CD4-positive, alpha-beta T cell treated with Interleukin-4 for 1 hour (primary cell): ENCODE measurements at regions not wholly inside any gene's neighbourhood (a gene's known extent, or its start where the extent isn't known, plus 50 kb on each side); places are given as distances from the start of the nearest gene placed in this dataset.
A peak's percentile ranks its signal among the peaks of the same experiment; 100 is the strongest.

Experiments
- DNase-seq, 2 donors: peaks; one replicate each; pipeline ENCODE4 v3.0.0-alpha.2; 2020 to 2022

DNA sequence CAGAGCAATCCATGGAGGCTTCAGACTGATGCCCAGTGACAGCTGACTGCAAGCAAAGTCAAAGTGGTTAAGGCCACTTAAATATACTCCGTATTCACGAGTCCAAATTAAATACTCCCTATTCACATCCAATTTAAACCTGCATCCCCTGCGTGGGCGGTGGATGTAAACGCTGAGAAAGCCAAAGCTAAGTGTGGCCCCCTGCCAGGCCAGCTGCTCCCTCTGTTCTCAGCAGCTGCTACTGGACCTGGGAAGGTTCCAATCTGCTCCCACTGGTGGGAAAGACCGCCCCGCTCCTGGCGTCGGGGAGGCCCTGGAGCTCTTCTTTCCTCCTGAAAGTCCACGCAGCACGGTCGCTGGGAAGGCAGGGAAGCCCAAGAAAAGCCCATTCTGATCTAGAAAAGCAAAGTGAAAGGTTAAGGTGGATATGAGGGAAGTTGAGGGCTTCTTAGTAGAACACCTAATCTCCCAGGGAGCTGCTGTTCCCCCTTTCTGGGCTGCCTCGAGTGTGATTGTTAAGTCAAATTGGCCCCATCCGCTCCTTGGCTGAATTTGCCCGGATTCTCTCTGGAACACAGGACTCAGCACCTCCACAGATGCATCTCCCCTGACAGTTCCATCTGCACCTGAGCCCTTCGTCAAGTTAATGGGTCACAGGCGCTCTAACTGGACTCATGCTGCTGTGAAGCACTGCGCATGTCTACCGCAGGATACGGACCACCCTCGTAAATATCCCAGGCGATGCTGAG is 205.5 kb downstream of the USP12 start:
- DNase-seq = no peak

DNA sequence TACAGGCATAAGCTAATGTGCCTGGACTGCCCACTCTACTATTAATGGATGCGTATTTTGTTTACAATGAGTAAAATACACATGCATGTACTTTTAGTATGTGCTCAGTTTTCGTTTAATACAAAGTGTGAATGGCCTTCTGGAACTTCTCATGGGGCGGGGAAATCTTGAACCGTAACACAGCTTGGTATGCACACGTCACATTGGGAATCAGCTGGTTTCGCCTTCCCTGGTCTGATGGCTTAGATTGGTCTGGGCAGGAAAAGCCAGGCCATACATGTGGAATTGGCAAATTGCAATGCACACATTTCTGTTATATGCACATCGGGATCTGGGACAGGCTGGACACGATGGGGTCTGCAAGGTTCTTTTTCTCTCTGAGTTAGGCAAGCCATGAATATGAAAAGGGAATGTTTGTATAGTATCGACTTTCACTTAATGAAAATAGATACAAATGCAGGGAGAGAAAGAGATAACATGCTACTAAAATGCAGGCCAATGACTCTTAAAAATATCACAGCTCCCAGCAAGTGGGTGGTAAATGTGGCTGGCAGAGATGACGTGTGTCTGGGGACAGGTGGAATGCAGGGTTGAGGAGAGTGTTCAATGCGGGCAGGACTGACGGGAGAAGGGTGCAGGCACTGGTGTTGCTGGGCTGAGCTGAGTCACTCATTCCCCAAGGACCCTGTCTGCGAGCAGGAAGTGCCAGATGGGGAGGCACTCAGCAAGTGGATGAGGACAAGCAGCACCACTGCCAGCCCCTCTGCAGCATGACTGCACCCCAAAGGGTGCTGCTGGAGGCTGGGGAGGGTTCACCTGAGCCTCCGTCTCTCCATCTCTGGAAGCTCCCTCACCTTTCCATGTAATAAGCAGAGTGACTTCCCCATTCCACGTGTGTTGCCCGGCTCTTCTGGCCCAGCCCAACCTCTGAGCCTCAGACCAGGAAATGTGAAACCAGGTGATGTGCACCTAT is 204.0 kb upstream of the GPR12 start:
- no peak for DNase-seq

DNA sequence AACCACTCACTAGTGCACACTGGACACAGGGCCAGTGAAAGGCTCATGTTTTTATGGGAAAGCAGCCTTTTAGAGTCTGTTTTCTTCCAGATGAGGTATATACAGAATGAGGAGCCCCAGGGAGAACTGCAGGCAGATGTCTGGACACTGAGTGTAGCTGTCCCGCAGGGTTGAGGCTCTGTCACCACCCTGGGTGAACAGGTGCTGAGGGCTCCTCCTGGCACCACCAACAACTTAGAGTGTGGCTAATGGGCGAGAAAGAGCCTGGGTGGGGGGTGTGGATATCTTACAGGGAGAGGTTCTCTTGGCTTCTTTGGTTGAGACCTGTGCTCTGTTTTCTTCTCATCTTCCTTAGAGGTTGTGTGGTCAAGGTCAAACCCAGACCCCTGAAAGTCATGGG is 202.1 kb upstream of the GPR12 start:
- no peak for DNase-seq

DNA sequence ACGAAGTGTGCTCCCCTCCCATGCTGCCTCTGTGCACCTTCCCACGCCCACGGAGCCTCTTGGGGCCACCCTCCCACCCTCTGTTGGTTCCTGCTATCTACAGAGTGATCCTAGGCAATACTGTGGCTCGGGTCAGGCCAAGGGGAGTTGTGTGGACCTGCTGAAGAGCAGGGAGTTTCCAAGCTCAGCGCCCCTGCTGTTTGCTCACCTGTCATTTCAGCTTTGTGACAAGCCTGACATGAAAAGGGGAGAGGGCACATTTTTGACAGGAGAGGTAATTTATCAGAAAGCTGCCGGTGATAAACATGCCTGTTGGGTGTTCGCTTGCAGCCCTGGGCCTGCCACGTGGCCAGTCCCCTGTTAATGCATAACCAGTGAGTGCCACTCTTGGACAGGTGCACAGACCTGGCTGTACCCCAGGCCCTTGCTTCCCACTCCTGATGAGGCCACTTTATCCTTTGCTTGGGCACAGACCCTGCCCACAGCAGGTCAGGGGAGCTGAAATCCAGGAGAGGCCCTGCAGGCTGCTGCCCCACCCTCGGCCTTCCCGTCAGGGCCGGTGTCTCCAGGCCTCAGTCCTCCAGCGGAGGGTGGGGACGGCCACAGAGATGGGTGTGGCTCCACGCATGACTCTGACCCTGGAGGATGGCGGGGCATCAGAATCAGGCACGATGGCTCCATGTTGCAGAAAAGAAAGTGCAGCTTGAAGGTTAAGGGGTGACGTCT is 201.5 kb upstream of the GPR12 start:
- no peak for DNase-seq

DNA sequence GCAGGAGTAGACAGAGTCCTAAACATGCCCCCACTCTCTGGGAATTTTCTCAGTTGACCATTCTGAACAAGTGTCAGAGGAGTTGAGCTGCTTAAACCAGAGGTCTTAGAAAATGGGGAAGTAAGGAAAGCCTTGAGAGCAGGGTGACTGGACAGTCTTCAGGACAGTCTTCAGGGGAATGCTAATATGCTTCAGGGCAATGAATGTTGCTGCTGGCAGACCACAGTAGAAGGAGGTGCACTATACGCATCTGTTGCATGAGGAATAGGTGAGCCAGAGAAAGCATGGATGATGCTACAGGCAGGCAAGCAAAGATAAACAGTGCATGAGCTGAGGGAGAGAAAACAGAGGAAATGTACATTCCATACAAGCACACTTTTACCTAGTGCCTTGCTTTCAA is 196.6 kb upstream of the GPR12 start:
- no peak for DNase-seq

DNA sequence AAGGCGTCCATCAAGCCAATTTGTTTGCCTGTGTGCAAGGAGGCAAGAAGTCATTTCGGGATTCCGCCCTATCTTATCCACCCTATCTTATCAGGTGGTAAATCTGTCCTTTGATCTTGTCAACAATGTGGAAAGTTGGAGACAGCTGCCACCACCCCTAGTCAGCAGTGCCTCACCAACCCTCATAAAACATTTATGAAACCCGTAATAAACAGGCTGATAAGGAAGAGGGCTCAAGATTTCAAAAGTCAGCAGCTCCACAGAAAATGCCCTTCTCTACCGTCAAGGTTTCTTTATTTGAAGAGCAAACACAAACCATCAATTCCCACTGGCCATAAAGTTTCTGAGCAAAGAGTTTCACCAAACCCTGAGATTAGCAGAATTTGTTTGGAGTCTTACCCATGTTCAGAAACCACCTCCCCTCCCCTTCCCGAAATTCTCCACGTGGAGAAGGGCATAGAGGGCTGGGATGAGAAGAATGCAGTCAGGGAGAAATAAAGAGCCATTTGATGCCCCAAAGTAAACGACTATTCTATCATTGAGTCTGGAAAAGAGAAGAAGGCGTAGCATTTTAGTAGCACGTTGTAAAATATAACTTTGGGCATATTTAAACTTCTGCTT is 196.0 kb upstream of the GPR12 start:
- DNase-seq = no peak

DNA sequence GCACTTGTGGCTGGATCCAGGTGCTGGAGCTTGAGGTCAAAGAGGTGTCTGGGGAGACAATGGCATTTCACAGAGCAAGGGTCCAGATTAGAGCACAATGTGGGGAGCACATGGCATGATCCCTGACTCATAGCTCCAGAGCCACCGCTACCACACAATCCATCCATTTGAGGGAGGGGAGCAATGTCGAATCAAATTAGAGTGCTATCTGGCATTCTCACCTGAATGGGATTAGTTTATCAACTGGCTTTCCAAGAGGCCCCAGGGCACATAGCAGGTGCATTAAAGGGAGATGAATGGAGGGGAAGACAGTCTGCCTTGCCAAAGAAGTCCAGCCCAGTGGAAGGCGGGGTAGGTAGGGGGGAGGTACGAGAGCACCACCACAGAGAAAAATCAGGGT is 194.4 kb upstream of the GPR12 start:
- DNase-seq = no peak

DNA sequence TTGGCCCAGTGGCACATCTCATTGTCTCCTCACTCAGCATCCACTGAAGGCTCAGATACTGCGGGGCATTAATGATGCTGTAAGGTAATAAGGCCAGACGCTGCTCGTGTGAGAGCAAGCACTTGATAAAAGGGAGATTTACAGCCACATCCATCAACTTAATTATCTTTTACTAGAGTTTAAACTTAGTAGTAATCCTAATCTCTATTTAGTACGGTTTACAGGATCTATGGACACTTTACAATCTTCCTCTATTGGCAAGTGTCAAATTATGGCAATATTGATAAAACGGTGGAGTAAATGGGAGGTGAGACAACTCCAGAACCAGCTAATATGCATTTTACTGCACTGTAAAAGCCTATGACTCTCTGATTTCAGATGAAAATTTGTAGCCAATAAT is 192.7 kb upstream of the GPR12 start:
- no peak for DNase-seq

DNA sequence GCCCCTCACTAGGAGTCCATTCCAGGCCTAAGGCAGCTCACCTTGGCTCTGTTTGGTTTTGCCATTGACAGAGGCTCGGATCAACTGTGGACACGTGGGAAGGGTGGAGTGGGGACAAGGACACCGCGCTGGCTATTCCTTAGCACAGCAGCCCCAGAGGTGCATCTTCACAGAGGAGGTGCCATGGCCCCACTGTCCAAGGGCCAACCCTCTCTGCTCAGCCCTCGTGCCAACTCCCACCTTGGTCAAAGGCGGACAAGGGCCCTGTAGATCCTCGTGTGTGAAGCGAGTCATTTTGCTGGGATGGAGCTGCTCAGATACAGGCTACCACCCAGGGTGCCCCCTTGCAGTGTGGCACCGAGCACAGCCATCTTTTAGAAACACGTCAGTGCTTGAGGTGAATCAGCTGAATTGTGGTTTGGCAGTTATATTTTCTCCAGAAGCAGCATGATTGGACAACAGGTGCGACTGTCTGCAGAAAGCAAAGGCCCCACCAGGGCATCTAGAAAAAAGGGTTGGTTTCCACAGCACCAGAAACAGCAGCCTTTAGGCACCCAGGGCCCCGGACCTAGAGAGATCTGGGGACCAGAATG is 192.1 kb upstream of the GPR12 start:
- DNase-seq = no peak

DNA sequence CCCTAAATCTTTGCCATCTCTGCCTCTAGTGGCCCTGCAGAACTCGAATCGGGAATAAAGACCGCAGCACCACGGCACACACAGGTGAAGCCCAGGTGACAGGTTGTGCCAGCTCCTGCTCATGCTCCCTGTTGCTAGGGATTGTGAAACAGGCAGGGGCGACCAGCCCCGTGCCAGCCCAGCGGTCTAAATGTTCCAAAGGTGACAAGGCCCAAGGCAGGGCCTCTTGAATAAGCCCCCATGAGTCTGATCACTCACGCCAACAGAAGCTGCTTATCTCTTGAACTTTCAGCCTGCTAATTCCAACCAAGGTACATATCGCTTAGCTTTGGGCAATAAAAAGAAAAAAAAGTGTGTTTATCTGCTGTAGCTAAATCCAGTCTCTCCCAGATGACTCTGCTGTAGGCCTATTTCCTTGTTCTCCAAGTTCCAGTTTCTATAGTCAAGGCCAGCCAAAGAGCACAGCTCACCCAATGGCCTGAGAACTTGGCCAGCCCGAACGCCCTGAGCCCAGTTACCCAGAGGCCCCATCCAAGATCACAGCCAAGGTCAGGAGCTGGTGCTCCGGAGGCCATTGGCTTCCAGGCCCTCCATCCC is 191.1 kb upstream of the GPR12 start:
- no peak for DNase-seq

DNA sequence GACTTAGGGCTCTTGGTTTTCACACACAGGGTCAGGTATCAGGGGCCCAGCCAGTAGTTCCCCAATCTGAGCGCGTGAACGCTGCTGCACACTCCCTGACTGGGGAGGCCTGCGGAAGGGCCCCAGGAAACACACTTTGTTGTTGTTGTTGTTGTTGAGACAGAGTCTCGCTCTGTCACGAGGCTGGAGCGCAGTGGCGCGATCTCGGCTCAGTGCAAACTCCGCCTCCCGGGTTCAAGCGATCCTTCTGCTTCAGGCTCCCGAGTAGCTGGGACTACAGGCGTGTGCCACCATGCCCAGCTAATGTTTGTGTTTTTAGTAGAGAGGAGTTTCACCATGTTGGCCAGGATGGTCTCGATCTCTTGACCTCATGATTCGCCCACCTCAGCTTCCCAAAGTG is 190.4 kb upstream of the GPR12 start:
- DNase-seq = no peak

DNA sequence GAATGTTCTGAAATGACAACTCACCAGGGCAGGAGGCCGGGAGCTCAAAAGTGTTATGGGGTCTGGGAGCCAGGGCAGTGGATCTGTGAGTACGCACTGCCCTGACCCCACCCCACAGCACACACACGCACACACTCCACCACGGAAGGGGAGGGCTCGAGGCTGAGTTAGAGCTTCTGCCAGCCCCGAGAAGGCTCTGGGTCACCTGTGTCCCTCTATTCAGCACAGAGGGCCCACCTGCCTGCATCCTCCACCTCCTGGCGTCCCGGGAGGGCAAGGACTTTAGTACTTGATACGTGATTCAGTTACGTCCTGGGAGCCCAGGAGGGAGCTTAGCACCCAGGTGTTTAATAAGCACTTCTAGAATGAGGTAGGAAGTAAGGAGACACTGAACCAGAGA is 190.0 kb upstream of the GPR12 start:
- DNase-seq = no peak

DNA sequence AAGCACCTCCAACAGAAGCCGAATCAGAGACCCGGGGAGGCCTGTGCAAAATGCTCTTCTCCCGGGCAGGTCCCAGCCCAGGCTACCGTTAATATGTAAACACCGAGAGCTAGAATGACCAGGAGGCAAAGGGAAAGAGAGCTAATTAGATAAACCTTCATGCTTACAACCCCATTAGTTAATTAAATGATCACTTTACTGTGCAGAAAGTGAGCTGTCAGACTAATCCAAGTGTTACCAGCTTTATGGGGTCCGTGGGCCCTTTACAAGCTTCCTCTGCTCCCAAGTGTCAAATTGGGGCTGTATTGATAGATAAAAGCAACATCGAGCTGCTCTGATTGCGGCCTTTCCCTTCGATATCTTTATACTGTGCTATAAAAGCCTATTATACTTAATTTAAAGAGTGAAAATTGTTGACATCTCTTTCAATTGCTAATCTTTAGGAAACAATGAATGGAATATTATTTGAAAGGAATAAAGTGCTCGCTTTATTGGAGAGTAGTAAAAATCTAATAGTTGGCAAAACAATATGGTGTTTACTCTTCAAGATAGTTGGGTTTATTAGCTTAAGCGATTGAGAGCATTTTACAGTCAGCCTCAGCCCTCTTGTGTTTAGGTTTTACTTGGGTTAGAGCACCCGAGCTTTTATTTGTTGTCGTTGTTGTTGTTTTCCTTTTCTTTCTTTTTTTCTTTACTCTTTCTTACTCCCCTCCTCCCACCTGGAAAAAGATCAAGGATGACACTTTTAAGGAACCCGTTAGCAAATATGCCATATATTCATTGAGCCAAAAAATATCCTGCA is 189.3 kb upstream of the GPR12 start:
- no peak for DNase-seq

DNA sequence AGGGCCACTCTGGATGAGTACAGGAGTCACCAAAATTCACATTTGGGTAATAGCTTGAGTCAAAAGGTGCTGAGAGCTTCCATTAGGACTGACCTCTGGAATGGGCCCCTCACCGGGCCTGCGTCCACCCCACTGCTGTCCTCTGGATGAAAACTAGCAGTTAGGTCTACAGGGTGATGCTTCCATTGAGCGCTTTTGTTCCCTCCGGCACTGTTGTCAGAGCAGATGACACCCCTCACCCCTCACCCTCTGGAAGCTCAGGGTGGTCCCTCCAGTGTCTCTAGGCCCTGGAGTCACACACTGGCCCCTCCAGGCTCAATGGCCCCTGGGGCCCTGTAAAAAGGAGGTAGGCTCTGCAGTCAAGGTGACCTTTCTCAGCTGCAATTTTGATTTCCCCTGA is 187.8 kb upstream of the GPR12 start:
- DNase-seq = no peak

DNA sequence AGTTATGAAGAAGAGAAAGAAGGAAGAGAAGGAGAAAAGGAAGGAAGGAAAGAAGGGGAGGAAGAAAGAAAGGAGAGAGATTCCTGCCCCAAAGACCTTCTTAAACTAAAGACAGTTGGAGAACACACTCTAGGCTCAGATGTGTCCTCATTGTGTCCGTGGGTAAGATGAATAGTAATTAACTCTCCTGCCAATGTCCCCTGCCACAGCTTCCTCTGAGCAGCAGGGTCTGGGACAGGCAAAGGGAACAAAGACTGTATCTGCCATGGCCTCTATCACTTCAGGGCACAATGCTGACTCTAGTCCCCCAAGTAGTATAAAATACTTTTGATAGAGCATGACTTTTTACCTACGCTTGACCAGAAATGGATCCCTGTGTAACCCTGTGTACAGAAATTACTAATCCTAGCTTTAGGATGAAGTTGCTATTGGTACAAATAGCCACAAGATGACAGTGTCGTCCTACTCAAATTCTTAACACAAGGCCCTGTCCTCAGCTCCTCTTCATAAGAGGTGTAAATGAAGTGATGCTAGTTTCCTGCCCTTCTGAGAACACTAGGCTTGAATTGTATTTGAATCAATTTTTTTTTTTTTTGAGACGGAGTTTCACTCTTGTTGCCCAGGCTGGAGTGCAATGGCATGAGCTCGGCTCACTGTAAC is 186.2 kb upstream of the GPR12 start:
- peak in 1 of 2 donors; percentile 7 for DNase-seq

DNA sequence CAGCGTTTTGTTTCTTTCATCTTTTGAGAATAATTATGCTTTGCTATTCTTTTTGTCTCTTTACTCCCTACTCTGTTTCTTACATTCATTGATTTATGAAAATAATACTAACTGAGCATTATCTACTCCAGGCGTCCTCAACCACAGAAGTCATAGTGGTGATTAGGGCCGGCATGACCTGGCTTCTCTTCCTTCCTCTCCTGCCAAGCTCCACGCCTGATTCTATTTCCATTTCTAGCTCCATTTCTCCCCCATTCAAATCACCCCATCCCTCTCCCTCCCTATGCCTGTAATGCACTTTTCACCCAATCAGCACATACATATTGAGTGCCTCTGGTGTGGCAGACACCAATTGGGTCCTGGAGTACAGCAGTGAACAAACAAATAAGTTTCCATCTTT is 183.2 kb upstream of the GPR12 start:
- DNase-seq = no peak

DNA sequence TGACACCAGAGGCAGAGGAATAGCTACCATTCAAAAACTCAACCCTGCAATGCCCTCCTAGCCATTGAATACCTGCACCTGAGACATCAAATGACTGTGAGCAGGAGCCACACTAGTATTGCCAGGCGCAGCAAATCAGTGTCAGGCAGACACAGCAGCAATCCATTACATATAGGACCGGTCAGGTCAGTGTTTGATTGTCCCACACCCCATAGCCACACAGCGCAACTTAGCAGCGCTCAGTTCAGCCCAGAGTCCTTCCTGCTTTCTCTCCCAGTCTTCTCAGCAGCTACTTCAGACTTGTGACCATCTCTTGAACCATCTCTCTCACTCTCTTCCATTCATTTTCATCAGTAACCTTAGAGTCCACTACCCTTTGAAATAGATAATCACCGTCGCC is 181.6 kb upstream of the GPR12 start:
- DNase-seq = no peak

DNA sequence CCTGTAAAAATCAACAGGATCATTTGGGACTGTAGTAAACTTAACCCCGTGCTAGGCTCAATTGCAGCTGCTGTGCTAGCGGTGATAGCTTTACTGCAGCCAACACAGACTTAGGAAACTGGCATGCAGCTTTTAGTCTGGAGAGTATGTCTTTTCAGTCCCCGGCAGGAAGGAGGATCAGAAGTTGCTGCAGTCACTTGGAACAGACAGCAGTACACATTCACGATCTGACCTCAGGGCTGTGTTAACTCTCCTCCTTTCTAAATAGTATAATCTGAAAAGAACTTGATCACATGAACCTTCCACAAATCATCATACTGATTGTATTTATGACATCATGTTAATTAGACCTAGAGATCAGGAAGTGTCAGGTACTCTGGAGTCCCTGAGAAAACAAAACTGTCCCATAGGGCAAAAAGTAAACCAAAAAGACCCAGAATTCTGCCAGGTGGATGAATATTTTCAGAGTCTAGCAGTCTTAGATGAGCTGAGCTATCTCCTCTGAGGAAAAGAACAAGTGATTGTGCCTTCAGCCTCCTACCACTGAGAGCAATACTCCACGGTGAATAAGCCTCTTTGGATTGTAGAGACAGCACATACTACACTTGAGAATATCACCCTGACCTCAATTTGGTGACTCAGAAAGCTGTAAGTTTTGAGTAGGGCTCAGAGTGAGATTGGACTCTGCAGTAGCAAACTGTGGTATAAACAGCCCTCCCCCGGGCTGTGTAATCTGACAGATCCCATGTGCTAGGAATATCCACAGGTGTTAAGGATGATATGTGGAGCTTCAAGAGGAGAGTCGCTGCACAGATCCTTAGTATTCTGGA is 181.0 kb upstream of the GPR12 start:
- no peak for DNase-seq

DNA sequence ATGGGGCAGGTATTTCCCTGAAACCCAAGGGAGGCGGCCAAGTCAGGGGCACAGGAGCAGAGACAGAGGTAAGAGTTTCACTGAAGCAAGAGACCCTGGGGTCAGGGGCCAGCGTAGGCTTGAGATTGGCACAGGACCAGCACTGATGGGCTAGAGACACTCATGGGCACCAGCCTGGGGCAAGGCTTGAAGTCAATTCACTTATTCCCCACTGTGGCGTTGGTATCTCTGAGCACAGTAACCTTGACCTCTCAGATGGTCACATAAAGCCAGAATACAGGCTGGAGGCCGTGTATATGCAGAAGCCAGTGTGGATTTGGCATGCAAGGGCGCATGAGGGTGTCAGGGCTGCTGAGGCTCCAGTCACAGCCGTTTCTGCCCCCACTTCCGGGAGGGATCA is 173.5 kb upstream of the GPR12 start:
- DNase-seq = no peak

DNA sequence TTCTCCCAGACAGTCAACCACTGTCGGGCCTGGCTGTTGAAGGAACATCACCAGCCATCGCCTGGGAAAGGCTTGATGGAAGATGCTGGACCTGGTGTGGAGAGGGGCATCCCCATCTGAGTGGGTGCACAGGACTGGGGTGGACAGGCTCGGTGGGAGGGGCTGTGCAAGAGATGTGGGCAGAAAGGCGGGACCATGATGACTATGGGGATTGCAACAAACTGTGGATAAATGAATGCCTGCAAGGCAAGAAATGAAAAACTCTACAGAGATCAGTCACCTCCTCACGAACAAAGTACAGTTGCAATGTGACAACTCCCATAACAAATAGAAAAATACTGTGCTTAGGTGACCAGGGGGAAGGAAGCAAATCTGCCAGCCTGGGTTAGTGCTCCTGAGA is 171.9 kb upstream of the GPR12 start:
- DNase-seq = no peak
